GM19351 (cell line): ENCODE measurements at regions not wholly inside any gene's neighbourhood (a gene's known extent, or its start where the extent isn't known, plus 50 kb on each side); places are given as distances from the start of the nearest gene placed in this dataset.
A peak's percentile ranks its signal among the peaks of the same experiment; 100 is the strongest.

ENCODE experiments used
- ATAC-seq: cut with Tn5 transposase; IDR thresholded peaks from one replicate; pipeline ENCODE4 v1.9.1; 2021; ENCODE audit warnings: mild to moderate bottlenecking, moderate library complexity; ENCODE audit not compliant: unreplicated experiment

GRCh38 chr2:157124731-157125130 lies 132.8 kb upstream of the GALNT5 start:
- no peak for ATAC-seq

GRCh38 chr2:157125685-157126084 lies 131.8 kb upstream of the GALNT5 start:
- no peak for ATAC-seq

- no peak for ATAC-seq
Observed at GRCh38 chr2:157127249-157128012, 130.1 kb upstream of the GALNT5 start.

GRCh38 chr2:157143901-157144300 lies 113.6 kb upstream of the GALNT5 start:
- ATAC-seq = no peak

GRCh38 chr2:157149270-157149669 lies 108.2 kb upstream of the GALNT5 start:
- ATAC-seq = no peak

GRCh38 chr2:157150747-157151146 lies 106.8 kb upstream of the GALNT5 start:
- ATAC-seq = peak; percentile 90

GRCh38 chr2:157152362-157152761 lies 105.1 kb upstream of the GALNT5 start:
- ATAC-seq = no peak

GRCh38 chr2:157155992-157156391 lies 101.5 kb upstream of the GALNT5 start:
- no peak for ATAC-seq

GRCh38 chr2:157158111-157158510 lies 99.4 kb upstream of the GALNT5 start:
- no peak for ATAC-seq

- no peak for ATAC-seq
Observed at GRCh38 chr2:157159221-157159934, 98.1 kb upstream of the GALNT5 start.

GRCh38 chr2:157160111-157160510 lies 97.4 kb upstream of the GALNT5 start:
- ATAC-seq = no peak

- ATAC-seq = no peak
Observed at GRCh38 chr2:157164370-157164769, 93.1 kb upstream of the GALNT5 start.

GRCh38 chr2:157164891-157165290 lies 92.6 kb upstream of the GALNT5 start:
- ATAC-seq = no peak

- ATAC-seq = no peak
Observed at GRCh38 chr2:157168501-157168900, 89.0 kb upstream of the GALNT5 start.

GRCh38 chr2:157169889-157170288 lies 87.6 kb upstream of the GALNT5 start:
- ATAC-seq = no peak

GRCh38 chr2:157170299-157170698 lies 87.2 kb upstream of the GALNT5 start:
- no peak for ATAC-seq

- no peak for ATAC-seq
Observed at GRCh38 chr2:157172239-157172638, 85.3 kb upstream of the GALNT5 start.

GRCh38 chr2:157172866-157173578 lies 84.5 kb upstream of the GALNT5 start:
- ATAC-seq = no peak

- ATAC-seq = no peak
Observed at GRCh38 chr2:157173740-157174184, 83.7 kb upstream of the GALNT5 start.

- ATAC-seq = no peak
Observed at GRCh38 chr2:157174321-157174720, 83.2 kb upstream of the GALNT5 start.

GRCh38 chr2:157176602-157177001 lies 80.9 kb upstream of the GALNT5 start:
- ATAC-seq = no peak

- ATAC-seq = no peak
Observed at GRCh38 chr2:157178874-157179273, 78.6 kb upstream of the GALNT5 start.
